Suppressor macrophage treated with lipopolysaccharide for 1 hour (primary cell): ENCODE measurements at regions not wholly inside any gene's neighbourhood (a gene's known extent, or its start where the extent isn't known, plus 50 kb on each side); places are given as distances from the start of the nearest gene placed in this dataset.
"Not testable (repeated sequence)": the region's sequence is repeated elsewhere in the genome, so short reads cannot be mapped to it uniquely, and the experiment has no call there.

Experiments used
- DNase-seq, 3 donors: peaks; one replicate each; pipeline ENCODE4 v3.0.0-alpha.2; 2020 to 2022

DNA sequence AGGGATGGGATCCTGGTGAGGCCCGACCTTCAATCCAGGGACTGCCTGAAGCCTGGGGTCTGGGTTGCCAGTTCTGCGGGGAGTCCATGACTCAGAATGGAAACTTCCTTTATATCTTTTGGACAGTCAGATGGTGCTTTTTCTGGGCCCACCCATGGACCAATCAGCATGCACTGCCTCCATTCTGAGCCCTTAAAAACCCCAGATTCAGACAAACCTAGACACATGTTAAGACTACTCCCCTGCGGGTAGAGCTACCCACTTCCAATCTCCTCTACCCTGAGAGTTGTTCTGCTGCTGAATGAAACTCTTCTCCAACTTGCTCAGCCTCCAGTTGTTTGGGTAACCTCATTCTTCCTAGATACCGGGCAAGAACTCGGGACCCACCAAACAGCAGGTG, 1315.2 kb upstream of the MIR17HG start:
- no peak for DNase-seq

GRCh38 chr13:90032841-90033493, 1314.5 kb upstream of the MIR17HG start:
- no peak for DNase-seq

GRCh38 chr13:90039516-90039915, 1308.0 kb upstream of the MIR17HG start:
- DNase-seq: no peak

GRCh38 chr13:90047600-90047999, 1299.9 kb upstream of the MIR17HG start:
- DNase-seq: no peak

GRCh38 chr13:90049989-90050671, 1297.4 kb upstream of the MIR17HG start:
- DNase-seq: no peak

GRCh38 chr13:90055121-90055520, 1292.4 kb upstream of the MIR17HG start:
- DNase-seq: no peak

DNA sequence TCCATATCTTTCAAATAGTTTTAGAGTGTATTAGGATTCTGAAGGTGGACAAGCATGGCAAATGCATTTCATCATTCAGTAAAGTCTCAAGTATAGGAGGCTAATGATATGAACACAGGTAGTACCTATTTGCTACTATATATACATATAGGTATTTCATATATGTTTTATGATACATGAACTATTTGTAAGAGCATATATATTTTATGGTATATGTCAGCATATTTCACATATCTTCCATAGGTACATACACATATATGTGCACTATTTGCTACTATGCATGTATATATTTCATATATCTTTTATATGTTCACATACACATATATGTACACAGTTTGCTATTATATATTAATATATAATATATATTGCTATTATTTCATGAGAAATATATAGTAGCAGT, 1291.7 kb upstream of the MIR17HG start:
- no peak for DNase-seq

DNA sequence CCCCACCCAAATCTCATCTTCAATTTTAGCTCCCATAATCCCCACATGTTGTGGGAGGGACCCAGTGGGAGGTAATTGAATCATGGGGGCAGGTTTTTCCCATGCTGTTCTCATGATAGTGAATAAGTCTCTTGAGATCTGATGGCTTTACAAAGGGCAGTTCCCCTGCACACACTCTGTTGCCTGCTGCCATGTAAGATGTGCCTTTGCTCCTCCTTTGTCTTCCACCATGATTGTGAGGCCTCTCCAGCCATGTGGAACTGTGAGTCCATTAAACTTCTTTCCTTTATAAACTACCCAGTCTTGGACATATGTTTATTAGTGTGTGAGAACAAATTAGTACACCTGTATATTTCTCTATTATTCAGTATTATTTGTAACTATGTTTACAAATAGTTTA, 1283.3 kb upstream of the MIR17HG start:
- not testable (repeated sequence) for DNase-seq

DNA sequence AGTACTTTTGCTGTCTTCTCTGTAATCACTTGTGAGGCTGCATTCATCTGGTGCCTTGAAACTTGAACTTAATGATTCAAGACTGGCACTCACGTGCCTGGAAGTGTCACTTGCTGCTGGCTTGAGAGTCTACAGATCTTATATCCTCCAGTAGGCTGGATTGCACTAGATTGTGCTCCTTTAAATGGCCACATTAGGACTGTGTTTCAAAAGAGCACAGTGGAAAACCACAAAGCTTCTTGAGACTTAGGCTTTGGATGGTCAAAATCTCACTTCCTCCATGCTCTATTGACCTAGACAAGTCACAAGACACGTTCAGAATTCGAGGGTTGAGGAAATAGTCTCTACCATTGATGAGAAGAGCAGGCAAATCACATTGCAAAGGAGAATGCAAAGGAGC, 1278.8 kb upstream of the MIR17HG start:
- DNase-seq: peak in 1 of 3 donors; percentile 1

GRCh38 chr13:90070362-90070761, 1277.1 kb upstream of the MIR17HG start:
- DNase-seq: no peak

GRCh38 chr13:90070837-90071525, 1276.5 kb upstream of the MIR17HG start:
- no peak for DNase-seq

- DNase-seq: no peak
Measured at GRCh38 chr13:90084684-90085290, 1262.7 kb upstream of the MIR17HG start.

DNA sequence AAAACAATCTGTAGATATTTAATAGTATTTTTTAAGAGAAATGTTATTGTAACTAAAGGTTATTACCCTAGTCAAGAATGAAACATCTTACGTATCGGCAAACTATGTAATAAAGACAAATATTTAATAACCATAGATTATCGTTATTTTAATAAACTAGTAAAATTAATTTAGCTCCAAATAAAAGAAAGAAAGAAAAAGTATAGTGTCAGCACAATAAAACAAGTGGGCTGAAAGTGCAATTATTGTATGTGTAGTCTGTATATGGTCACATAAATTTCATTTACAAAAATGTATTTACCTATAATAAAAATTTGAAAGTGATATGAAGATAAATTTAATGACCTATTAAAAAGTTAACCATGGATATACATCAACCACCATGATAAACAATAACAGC, 1258.4 kb upstream of the MIR17HG start:
- no peak for DNase-seq

DNA sequence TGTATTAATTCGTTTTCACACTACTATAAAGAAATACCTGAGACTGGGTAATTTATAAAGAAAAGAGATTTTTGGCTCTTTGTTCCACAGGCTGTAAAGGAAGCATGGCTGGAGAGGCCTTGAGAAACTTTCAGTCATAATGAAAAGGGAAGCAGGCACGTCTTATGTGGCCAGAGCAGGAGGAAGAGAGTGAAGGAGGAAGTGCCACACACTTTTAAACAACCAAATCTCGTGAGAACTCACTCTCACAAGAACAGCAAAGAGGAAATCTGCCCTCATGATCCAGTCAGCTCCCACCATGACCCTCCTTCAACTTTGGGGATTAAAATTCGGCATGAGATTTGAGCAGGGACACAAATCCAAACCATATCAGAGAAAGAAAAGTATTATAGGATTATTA, 1255.9 kb upstream of the MIR17HG start:
- no peak for DNase-seq

- no peak for DNase-seq
Measured at GRCh38 chr13:90094357-90094756, 1253.1 kb upstream of the MIR17HG start.

DNA sequence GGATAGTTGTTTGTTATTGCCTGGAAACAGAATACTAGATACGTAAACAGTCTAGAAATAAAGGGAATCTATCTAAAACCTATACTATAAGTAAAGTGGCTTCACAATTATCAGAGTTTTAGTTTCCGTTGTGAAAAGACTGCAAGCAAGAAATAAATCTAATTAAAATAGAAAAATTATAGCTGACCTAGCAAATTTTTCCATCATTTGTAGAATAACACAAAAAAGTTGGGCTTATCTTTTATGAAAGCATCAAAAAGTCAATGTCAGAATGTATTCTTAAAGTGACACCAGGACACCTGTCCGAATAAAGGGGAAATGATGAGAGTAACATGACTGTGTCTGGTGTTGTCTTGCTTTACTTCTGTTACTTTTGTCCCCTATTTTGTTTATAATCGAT, 1248.9 kb upstream of the MIR17HG start:
- DNase-seq: no peak

DNA sequence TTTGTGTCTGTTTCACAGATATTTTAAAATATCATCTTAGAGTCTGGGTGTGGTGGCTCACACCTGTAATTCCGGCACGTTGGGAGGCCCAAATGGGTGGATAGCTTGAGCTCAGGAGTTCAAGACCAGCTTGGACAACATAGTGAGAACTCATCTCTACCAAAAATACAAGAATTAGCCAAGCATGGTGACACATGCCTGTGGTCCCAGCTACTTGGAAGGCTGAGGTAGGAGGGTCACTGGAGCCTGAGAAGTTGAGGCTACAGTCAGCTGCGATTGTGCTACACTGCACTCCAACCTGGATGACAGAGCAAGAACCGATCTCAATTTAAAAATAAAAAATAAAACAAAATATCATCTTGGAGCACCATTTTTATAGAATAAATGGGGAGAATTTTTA, 1247.6 kb upstream of the MIR17HG start:
- DNase-seq: no peak

DNA sequence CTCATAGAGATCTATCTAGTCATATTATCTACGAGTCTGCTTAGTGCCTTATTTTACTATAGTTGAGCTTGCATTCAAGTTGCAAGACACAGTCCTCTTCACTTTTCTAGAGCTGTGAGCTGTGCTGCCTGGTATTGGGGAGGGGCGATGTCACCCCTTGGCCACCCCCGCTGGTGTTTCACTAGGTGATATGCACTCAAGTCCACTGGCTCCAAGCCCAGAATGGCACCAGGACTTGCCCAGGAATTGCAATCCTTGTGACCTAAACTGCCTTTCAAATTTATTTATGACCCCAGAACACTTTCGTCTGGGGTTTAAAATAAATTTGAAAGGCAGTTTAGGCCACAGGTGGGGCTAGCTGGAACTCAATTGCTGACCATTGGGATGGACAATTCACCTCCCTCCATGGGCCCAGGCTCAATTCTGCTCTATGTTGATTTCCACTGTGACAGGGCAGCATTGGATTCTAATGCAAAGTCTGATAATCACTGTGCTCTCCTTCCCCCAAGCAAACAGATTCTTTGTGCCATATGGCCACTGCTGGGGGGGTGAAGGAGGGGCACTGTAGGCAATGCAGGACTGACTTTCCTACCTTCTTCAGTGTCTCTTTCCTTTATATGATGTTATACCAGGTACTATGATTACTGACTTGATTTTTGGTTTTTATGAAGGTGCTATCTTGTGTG, 1244.2 kb upstream of the MIR17HG start:
- DNase-seq: no peak

- no peak for DNase-seq
Measured at GRCh38 chr13:90104764-90105163, 1242.7 kb upstream of the MIR17HG start.

DNA sequence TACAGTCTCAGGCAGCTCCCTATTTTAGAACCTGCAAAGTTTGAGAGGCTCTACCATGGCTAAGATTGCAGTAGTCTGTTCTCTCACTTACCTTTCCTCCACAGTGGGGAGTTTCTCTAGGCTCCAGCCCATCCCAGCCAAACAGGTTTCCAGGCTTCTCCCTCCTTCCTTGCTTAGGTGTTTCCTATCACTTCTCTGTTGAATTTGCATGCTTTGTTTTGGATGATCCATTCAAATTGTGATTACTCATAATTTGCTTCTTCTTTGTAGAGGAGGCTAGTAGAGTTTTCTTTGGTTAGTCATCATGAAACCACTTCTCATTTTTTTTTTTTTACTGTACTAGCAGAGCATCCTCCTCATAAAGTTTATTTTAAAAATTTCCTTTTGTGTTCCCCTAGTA, 1242.2 kb upstream of the MIR17HG start:
- DNase-seq: peak in 2 of 3 donors; percentile 33 to 45

DNA sequence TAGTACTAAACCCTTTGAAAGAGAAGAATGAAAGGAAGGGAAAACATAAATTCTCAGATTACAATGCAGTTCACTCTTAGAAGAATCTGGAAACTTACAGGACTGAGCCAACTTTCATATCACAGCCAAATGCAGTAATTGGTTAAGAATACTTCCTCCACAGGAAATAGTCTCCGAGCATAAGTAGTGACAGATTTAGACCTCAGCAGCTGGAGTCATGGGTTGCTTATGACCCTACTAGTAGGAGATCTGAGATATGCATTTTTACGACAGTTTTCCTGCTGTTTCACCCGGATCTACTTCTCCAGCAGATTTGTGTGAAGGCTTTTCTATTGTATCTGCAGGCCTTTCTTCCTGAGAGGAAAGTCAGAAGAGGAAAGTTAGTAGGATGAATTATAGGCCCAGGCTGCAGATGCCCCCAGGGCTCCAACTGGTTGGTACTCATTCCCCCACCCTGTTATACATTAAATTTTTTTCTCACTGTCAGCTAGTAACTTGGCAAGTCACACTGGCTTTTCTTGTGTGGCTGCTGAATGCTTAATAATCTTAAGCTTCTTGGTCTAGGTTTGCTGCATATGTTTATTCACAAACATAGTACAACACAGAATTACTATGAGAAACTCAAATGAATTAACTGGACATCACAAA, 1241.5 kb upstream of the MIR17HG start:
- peak in 1 of 3 donors; percentile 1 for DNase-seq

- DNase-seq: no peak
Measured at GRCh38 chr13:90107661-90108060, 1239.8 kb upstream of the MIR17HG start.

DNA sequence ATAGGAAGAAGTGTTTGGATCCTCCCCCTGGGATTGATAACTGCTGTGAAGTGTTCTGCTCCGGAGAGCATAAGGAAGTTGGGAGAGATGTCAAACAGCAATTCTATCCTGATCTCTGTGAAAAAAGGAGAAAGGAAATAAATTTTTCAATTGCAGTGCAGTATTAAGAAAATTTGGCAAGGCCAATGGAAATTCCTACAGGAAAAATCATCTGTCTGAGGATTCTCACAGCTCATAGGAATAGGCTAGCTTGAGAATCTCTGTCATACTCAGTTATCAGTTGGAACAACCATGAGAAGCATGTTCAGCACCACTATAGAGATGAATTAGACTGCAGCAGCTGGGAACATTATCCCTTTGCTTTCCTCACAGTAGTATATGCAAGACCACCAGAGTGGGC, 1238.9 kb upstream of the MIR17HG start:
- DNase-seq: no peak
